Loucy (cell line): ENCODE measurements at regions not wholly inside any gene's neighbourhood (a gene's known extent, or its start where the extent isn't known, plus 50 kb on each side); places are given as distances from the start of the nearest gene placed in this dataset.

Source experiments
- H2AFZ ChIP-seq: fragments of 200-600 bp; sonication (generic); 2 replicates; pipeline ENCODE4 v1.6.0; 2016; ENCODE audit warnings: antibody characterized with exemption, mild to moderate bottlenecking, low read length, moderate library complexity
- H3F3A ChIP-seq: fragments of 200-600 bp; 2 replicates; pipeline ENCODE4 v1.6.0; 2016; ENCODE audit warnings: antibody characterized with exemption, low read depth, mild to moderate bottlenecking
- H3K27me3 ChIP-seq: fragments of 200-600 bp; sonication (generic); 2 replicates; pipeline ENCODE4 v1.6.1; 2014; ENCODE audit warnings: low read length, mild to moderate bottlenecking; ENCODE audit not compliant: insufficient read depth, poor library complexity, severe bottlenecking
- H3K36me3 ChIP-seq: fragments of 200-600 bp; sonication (generic); 2 replicates; pipeline ENCODE4 v1.6.1; 2016; ENCODE audit warnings: low read length; ENCODE audit not compliant: insufficient read depth
- H3K4me1 ChIP-seq: fragments of 200-600 bp; sonication (generic); 2 replicates; pipeline ENCODE4 v1.5.1; 2014; ENCODE audit warnings: low read length, mild to moderate bottlenecking; ENCODE audit not compliant: insufficient read depth, poor library complexity, severe bottlenecking
- H3K4me2 ChIP-seq: fragments of 200-600 bp; sonication (generic); 2 replicates; pipeline ENCODE4 v1.6.0; 2014; ENCODE audit warnings: antibody characterized with exemption, low read length, low read depth, mild to moderate bottlenecking; ENCODE audit not compliant: poor library complexity, severe bottlenecking
- H3K4me3 ChIP-seq: fragments of 200-600 bp; sonication (generic); 2 replicates; pipeline ENCODE4 v1.5.1; 2014; ENCODE audit warnings: low read length, mild to moderate bottlenecking, mixed read lengths; ENCODE audit not compliant: poor library complexity, severe bottlenecking
- H3K79me2 ChIP-seq: fragments of 200-600 bp; sonication (generic); 2 replicates; pipeline ENCODE4 v1.6.1; 2014; ENCODE audit warnings: low read length; ENCODE audit not compliant: insufficient read depth
- H3K9ac ChIP-seq: fragments of 200-600 bp; sonication (generic); 2 replicates; pipeline ENCODE4 v1.6.0; 2014; ENCODE audit warnings: mild to moderate bottlenecking, low read depth, low read length, moderate library complexity; ENCODE audit not compliant: poor library complexity, severe bottlenecking
- H3K9me2 ChIP-seq: fragments of 200-600 bp; sonication (generic); replicated peaks from 2 replicates; pipeline ENCODE4 v1.6.1; 2016; ENCODE audit warnings: low read depth, low read length, mixed read lengths
- H3K9me3 ChIP-seq: fragments of 200-600 bp; sonication (generic); 2 replicates; pipeline ENCODE4 v1.6.1; 2014; ENCODE audit warnings: mild to moderate bottlenecking, antibody characterized with exemption, low read length, low read depth; ENCODE audit not compliant: insufficient read depth
- H4K20me1 ChIP-seq: fragments of 200-600 bp; sonication (generic); 2 replicates; pipeline ENCODE4 v1.6.0; 2014; ENCODE audit warnings: antibody characterized with exemption, low read length, mild to moderate bottlenecking; ENCODE audit not compliant: insufficient read depth, poor library complexity, severe bottlenecking
- CTCF ChIP-seq: fragments of 200-600 bp; sonication (generic); conservative IDR thresholded peaks from 2 replicates; pipeline ENCODE4 v1.5.1; 2014; ENCODE audit warnings: mild to moderate bottlenecking, antibody characterized with exemption, low read length
- EZH2phosphoT487 ChIP-seq: fragments of 200-600 bp; IDR thresholded peaks from 2 replicates; pipeline ENCODE4 v1.6.1; 2018; ENCODE audit warnings: antibody characterized with exemption, mild to moderate bottlenecking, moderate library complexity, borderline replicate concordance

GRCh38 chr2:122414902-122415301 is 659.5 kb downstream of the TSN start:
- Histone ChIP-seq H3K4me3 (no peak overlapping the region), H3K9me3 (no peaks in the 10 kb centered on the region), H3K4me1 (no peaks in the 10 kb centered on the region), H3K4me2 (no peak overlapping the region), H3K36me3 (no peaks in the 10 kb centered on the region), H3K27me3 (no peaks in the 10 kb centered on the region), H2AFZ (no peak overlapping the region), H3F3A (no peaks in the 10 kb centered on the region), H3K9ac (no peak overlapping the region), H4K20me1 (no peaks in the 10 kb centered on the region), H3K9me2 (no peaks in the 10 kb centered on the region), H3K79me2 (no peaks in the 10 kb centered on the region)
- TF ChIP-seq EZH2phosphoT487 (no peak), CTCF (no peak)

GRCh38 chr2:122417114-122417513 is 661.7 kb downstream of the TSN start:
- no peaks in the 10 kb centered on the region for H3K36me3 ChIP-seq
- TF ChIP-seq EZH2phosphoT487 (no peak), CTCF (no peak)
- H3K27me3 ChIP-seq, result no peaks in the 10 kb centered on the region
- no peak overlapping the region for H3K4me2 ChIP-seq
- no peaks in the 10 kb centered on the region for H3F3A ChIP-seq
- no peaks in the 10 kb centered on the region for H3K9me3 ChIP-seq
- H3K4me3 ChIP-seq, result no peak overlapping the region
- H3K79me2 ChIP-seq, result no peaks in the 10 kb centered on the region
- no peaks in the 10 kb centered on the region for H3K4me1 ChIP-seq
- H2AFZ ChIP-seq, result no peak overlapping the region
- H3K9ac ChIP-seq, result no peak overlapping the region
- H4K20me1 ChIP-seq, result no peaks in the 10 kb centered on the region
- no peaks in the 10 kb centered on the region for H3K9me2 ChIP-seq

- Histone ChIP-seq H3F3A (no peaks in the 10 kb centered on the region), H3K27me3 (no peaks in the 10 kb centered on the region), H3K9me2 (no peaks in the 10 kb centered on the region), H2AFZ (no peak overlapping the region), H3K9me3 (no peaks in the 10 kb centered on the region), H4K20me1 (no peaks in the 10 kb centered on the region), H3K4me1 (no peaks in the 10 kb centered on the region), H3K9ac (no peak overlapping the region), H3K4me3 (no peak overlapping the region), H3K36me3 (no peaks in the 10 kb centered on the region), H3K4me2 (no peak overlapping the region), H3K79me2 (no peaks in the 10 kb centered on the region)
- TF ChIP-seq CTCF (no peak), EZH2phosphoT487 (no peak)
Observed at GRCh38 chr2:122421775-122422174, 666.3 kb downstream of the TSN start.
